Panc1 (cell line): ENCODE measurements at regions not wholly inside any gene's neighbourhood (a gene's known extent, or its start where the extent isn't known, plus 50 kb on each side); places are given as distances from the start of the nearest gene placed in this dataset.

Experiments
- ATAC-seq: fragments of 200-7000 bp; cut with Tn5 transposase; 2 replicates; pipeline ENCODE4 v1.9.1; 2020; ENCODE audit warnings: mild to moderate bottlenecking, moderate library complexity
- BruUV-seq: library from RNA; stranded (reverse); fragments of 400-500 nt; replicated peaks from 2 replicates; lab custom pipeline; 2021; lab: Mats Ljungman, UMichigan
- CTCF ChIA-PET: fragments of 300-600 bp; sonication (Branson Sonifier 250); formaldehyde crosslinking; loops from one replicate; lab custom pipeline; 2022; ENCODE audit warnings: antibody characterized with exemption; lab: Charles Lee
- POLR2A ChIA-PET: fragments of 300-600 bp; sonication (Branson Sonifier 250); formaldehyde crosslinking; loops from one replicate; lab custom pipeline; 2022; ENCODE audit warnings: antibody characterized with exemption; lab: Charles Lee
- DNase-seq: peaks from one replicate; pipeline ENCODE4 v3.0.0-alpha.2; 2010; ENCODE audit warnings: low read depth, low spot score
- H3K27ac ChIP-seq: 2 replicates; pipeline ENCODE4 v1.5.1; 2011; ENCODE audit warnings: mild to moderate bottlenecking, low read length, inconsistent platforms
- H3K27me3 ChIP-seq: fragments of 200-500 bp; sonication (Bioruptor generic); 2 replicates; pipeline ENCODE4 v1.6.0; 2014; ENCODE audit warnings: low read length, inconsistent platforms; ENCODE audit not compliant: control insufficient read depth, insufficient read depth
- H3K36me3 ChIP-seq: fragments of 200-500 bp; sonication (Bioruptor generic); 2 replicates; pipeline ENCODE4 v1.5.1; 2014; ENCODE audit warnings: inconsistent platforms, mild to moderate bottlenecking, low read length, moderate library complexity; ENCODE audit not compliant: control insufficient read depth, insufficient read depth
- H3K4me1 ChIP-seq: 2 replicates; pipeline ENCODE4 v1.5.1; 2011; ENCODE audit warnings: inconsistent platforms, mild to moderate bottlenecking, low read length, moderate library complexity; ENCODE audit not compliant: control insufficient read depth, insufficient read depth
- H3K4me3 ChIP-seq, 2 experiments: 2 replicates each; pipeline ENCODE4 v1.5.1; 2011 to 2012; ENCODE audit warnings: low read depth in 2 of 2, low read length in 2 of 2, mild to moderate bottlenecking in 2 of 2, inconsistent platforms in 1 of 2, moderate library complexity in 1 of 2
- H3K9me3 ChIP-seq: fragments of 200-500 bp; sonication (Bioruptor generic); 2 replicates; pipeline ENCODE4 v1.5.1; 2014; ENCODE audit warnings: low read depth, mild to moderate bottlenecking, inconsistent platforms, low read length, moderate library complexity; ENCODE audit not compliant: control insufficient read depth, insufficient read depth
- POLR2AphosphoS5 ChIP-seq: IDR thresholded peaks from 2 replicates; pipeline ENCODE4 v1.6.1; 2012; ENCODE audit warnings: mild to moderate bottlenecking, low read depth, low read length, moderate library complexity
- SIN3A ChIP-seq: IDR thresholded peaks from 2 replicates; pipeline ENCODE4 v1.6.1; 2012; ENCODE audit warnings: low read depth, mild to moderate bottlenecking, low read length, moderate library complexity, borderline replicate concordance; ENCODE audit not compliant: insufficient read depth
- TCF7L2 ChIP-seq: IDR thresholded peaks from 2 replicates; pipeline ENCODE4 v1.6.1; 2011; ENCODE audit warnings: mild to moderate bottlenecking, low read depth, low read length, inconsistent platforms
- in situ Hi-C: cut with HindIII; loops from 2 replicates; pipeline ENCODE4 v1.10.0; 2016; ENCODE audit warnings: low sequenced_read_pairs, low pct_unique_long_range_greater_than_20kb
- intact Hi-C: fragments of 100-400 bp; cut with micrococcal nuclease; formaldehyde crosslinking; loops from one replicate; pipeline ENCODE4 v1.10.0; 2022; ENCODE audit not compliant: unreplicated experiment
- TF ChIP-seq, protein P1 (sequence below), 2 experiments: IDR thresholded peaks; 2 replicates each; pipeline ENCODE4 v1.6.1; 2011 to 2012; ENCODE audit warnings: low read depth in 2 of 2, control low read depth in 1 of 2, low read length in 1 of 2, mild to moderate bottlenecking in 1 of 2, moderate library complexity in 1 of 2; ENCODE audit not compliant: insufficient read depth in 1 of 2
- TF ChIP-seq, protein P2 (sequence below): fragments of 450-650 bp; IDR thresholded peaks from 2 replicates; pipeline ENCODE4 v1.5.1; 2017; ENCODE audit warnings: mild to moderate bottlenecking

DNA sequence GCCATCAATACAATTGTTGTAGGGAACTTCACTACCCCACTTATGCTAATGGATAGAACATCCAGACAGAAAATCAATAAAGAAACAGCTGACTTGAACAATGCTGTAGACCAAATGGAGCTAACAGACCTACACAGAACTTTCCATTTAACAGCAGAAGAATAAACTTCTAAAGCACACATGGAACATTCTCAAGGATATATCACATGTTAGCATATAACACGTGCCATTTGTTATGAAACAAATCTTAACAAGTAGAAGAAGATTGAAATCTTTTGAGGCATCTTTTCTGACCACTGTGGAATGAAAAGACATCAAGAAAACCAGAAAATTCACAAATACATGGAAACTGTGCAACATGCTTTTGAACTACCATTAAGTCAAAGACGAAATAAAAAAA is 62.5 kb upstream of the RNU6-8 start:
- ChIA-PET POLR2A (no interaction called here), CTCF (no interaction called here)
- in situ Hi-C loops: no loop called here
- DNase-seq: no peak
- H3K4me3 ChIP-seq: no peak overlapping the region
- no peaks in the 10 kb centered on the region for H3K4me1 ChIP-seq
- H3K9me3 ChIP-seq: 0 out of 2 replicates have a peak, but pooled peaks cover 6% of the 10 kb centered on the region
- no peaks in the 10 kb centered on the region for H3K27me3 ChIP-seq
- no peak for ATAC-seq
- H3K36me3 ChIP-seq: no peaks in the 10 kb centered on the region
- no TSS peak for BruUV-seq
- H3K27ac ChIP-seq: no peak overlapping the region
- intact Hi-C loops: no loop called here
- TF ChIP-seq SIN3A (no peak), POLR2AphosphoS5 (no peak), TCF7L2 (no peak)
- TF ChIP-seq, protein P1, sequence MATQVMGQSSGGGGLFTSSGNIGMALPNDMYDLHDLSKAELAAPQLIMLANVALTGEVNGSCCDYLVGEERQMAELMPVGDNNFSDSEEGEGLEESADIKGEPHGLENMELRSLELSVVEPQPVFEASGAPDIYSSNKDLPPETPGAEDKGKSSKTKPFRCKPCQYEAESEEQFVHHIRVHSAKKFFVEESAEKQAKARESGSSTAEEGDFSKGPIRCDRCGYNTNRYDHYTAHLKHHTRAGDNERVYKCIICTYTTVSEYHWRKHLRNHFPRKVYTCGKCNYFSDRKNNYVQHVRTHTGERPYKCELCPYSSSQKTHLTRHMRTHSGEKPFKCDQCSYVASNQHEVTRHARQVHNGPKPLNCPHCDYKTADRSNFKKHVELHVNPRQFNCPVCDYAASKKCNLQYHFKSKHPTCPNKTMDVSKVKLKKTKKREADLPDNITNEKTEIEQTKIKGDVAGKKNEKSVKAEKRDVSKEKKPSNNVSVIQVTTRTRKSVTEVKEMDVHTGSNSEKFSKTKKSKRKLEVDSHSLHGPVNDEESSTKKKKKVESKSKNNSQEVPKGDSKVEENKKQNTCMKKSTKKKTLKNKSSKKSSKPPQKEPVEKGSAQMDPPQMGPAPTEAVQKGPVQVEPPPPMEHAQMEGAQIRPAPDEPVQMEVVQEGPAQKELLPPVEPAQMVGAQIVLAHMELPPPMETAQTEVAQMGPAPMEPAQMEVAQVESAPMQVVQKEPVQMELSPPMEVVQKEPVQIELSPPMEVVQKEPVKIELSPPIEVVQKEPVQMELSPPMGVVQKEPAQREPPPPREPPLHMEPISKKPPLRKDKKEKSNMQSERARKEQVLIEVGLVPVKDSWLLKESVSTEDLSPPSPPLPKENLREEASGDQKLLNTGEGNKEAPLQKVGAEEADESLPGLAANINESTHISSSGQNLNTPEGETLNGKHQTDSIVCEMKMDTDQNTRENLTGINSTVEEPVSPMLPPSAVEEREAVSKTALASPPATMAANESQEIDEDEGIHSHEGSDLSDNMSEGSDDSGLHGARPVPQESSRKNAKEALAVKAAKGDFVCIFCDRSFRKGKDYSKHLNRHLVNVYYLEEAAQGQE (IDR thresholded peaks at IDR 0.05; ENCODE audit: insufficient read depth in 1 of 2, low read depth in 2 of 2, low read length in 1 of 2): no peak
- TF ChIP-seq, protein P2, sequence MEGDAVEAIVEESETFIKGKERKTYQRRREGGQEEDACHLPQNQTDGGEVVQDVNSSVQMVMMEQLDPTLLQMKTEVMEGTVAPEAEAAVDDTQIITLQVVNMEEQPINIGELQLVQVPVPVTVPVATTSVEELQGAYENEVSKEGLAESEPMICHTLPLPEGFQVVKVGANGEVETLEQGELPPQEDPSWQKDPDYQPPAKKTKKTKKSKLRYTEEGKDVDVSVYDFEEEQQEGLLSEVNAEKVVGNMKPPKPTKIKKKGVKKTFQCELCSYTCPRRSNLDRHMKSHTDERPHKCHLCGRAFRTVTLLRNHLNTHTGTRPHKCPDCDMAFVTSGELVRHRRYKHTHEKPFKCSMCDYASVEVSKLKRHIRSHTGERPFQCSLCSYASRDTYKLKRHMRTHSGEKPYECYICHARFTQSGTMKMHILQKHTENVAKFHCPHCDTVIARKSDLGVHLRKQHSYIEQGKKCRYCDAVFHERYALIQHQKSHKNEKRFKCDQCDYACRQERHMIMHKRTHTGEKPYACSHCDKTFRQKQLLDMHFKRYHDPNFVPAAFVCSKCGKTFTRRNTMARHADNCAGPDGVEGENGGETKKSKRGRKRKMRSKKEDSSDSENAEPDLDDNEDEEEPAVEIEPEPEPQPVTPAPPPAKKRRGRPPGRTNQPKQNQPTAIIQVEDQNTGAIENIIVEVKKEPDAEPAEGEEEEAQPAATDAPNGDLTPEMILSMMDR: no peak

DNA sequence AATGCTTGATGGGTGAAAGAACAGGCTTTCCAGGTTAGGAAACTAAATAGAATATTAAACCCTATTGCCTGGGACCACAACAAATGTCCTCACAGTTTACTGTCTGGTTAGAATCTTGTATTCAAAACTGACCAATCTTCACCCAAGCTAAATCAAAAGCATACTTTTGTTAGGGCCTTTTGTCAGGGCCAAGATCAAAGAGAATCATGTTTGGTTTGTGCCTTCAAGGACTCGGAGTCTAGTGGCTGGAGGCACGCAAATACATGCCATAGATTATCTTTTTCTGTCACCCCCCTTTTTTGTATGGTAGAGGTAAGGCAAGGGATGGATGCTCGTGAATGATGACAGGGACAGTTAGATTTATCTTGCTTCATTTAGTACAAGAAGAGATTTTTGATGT is 51.1 kb upstream of the AKAP6 start:
- Histone ChIP-seq H3K27me3 (no peaks in the 10 kb centered on the region), H3K4me1 (no peaks in the 10 kb centered on the region), H3K9me3 (no peaks in the 10 kb centered on the region), H3K4me3 (no peak overlapping the region), H3K27ac (no peak overlapping the region), H3K36me3 (no peaks in the 10 kb centered on the region)
- DNase-seq (no peak), ATAC-seq (no peak)
- in situ Hi-C loops (no loop called here), intact Hi-C loops (no loop called here)
- BruUV-seq: no TSS peak
- CTCF ChIA-PET: no interaction called here
- TF ChIP-seq TCF7L2: no peak
- TF ChIP-seq, protein P2: no peak
- POLR2A ChIA-PET: no interaction called here
